BE2C (cell line): ENCODE measurements at regions not wholly inside any gene's neighbourhood (a gene's known extent, or its start where the extent isn't known, plus 50 kb on each side); places are given as distances from the start of the nearest gene placed in this dataset.

Experiments
- DNase-seq: peaks from one replicate; pipeline ENCODE4 v3.0.0-alpha.2; 2020
- H3K27me3 ChIP-seq: fragments of 250-450 bp; sonication (Bioruptor Pico); 2 replicates; pipeline ENCODE4 v1.5.1; 2020; ENCODE audit warnings: mild to moderate bottlenecking
- H3K36me3 ChIP-seq: fragments of 250-450 bp; sonication (Bioruptor Pico); 2 replicates; pipeline ENCODE4 v1.5.1; 2020; ENCODE audit warnings: mild to moderate bottlenecking
- H3K4me1 ChIP-seq: fragments of 250-450 bp; sonication (Bioruptor Pico); 2 replicates; pipeline ENCODE4 v1.5.1; 2020
- H3K4me3 ChIP-seq: 2 replicates; pipeline ENCODE4 v1.5.1; 2011; ENCODE audit warnings: low read depth, low read length
- H3K9me3 ChIP-seq: fragments of 250-450 bp; sonication (Bioruptor Pico); 2 replicates; pipeline ENCODE4 v1.5.1; 2020
- TF ChIP-seq, protein P1 (sequence below): IDR thresholded peaks from 2 replicates; pipeline ENCODE4 v1.5.1; 2012; ENCODE audit warnings: mild to moderate bottlenecking, low read depth, low read length

DNA sequence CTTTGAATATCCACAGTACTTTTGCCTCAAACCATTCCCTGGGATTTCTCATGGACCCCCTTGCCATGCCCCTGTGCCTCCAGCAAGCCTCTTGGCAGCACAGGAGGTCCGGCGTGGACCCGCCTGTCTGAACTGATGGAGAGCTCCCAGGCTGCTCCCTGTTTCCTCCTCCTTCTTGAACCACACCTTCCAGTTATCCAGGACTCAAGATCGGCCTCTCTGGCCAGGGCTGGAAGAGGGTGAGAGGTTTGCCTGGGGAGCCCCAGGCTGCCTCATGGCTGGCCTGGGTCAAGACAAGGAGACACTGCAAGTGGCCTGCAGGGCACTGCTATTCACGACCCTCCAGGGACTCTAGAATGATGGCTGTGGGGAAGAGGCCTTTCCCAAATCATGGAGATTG lies 93.6 kb upstream of the WASF3 start:
- no peaks in the 10 kb centered on the region for H3K36me3 ChIP-seq
- peaks cover 3% of the 10 kb centered on the region for H3K4me1 ChIP-seq
- H3K27me3 ChIP-seq, result no peaks in the 10 kb centered on the region
- DNase-seq, result no peak
- TF ChIP-seq, protein P1, sequence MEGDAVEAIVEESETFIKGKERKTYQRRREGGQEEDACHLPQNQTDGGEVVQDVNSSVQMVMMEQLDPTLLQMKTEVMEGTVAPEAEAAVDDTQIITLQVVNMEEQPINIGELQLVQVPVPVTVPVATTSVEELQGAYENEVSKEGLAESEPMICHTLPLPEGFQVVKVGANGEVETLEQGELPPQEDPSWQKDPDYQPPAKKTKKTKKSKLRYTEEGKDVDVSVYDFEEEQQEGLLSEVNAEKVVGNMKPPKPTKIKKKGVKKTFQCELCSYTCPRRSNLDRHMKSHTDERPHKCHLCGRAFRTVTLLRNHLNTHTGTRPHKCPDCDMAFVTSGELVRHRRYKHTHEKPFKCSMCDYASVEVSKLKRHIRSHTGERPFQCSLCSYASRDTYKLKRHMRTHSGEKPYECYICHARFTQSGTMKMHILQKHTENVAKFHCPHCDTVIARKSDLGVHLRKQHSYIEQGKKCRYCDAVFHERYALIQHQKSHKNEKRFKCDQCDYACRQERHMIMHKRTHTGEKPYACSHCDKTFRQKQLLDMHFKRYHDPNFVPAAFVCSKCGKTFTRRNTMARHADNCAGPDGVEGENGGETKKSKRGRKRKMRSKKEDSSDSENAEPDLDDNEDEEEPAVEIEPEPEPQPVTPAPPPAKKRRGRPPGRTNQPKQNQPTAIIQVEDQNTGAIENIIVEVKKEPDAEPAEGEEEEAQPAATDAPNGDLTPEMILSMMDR, result no peak
- H3K9me3 ChIP-seq, result no peaks in the 10 kb centered on the region
- no peak overlapping the region for H3K4me3 ChIP-seq

DNA sequence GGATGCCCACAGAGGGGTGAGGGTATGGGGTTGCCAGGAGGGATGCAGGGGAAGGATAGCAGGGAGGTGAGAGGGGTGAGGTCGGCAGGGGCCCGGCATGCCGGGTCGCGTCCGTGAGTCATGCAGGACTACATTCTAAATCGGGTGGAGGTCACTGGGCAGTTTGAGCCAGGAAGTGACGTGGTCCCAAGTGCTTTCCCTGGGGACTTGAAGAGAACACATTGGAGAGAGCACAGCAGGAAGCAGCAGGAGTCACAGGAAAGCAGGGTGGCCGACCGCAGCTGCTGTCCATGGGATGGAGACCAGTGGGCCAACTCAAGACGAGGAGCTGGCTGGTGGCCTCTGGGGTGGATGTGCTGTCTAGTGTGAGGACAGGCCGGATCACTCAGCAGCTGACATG lies 92.0 kb upstream of the WASF3 start:
- DNase-seq, result no peak
- TF ChIP-seq, protein P1, result no peak

DNA sequence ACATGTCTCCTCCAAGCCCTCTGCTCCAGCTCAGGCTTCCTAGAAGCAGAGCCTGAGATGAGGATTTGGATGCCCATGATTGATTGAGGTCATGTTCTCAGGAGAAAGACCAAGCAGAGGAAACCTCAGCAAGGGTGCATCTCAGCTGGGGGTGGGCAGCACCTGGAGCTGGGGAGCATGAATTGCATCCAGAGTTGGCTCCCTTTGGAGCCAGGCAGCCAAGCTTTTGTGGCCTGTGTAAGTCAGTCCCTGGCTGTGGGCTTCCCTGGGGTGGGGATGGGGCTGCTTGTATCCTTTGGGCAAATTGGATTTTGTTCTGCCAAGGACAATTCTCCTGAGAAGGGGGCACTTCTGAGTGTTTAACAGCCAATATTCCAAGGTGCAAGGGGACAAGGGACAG lies 91.5 kb upstream of the WASF3 start:
- DNase-seq, result no peak
- Histone ChIP-seq H3K4me1 (no peaks in the 10 kb centered on the region), H3K36me3 (no peaks in the 10 kb centered on the region), H3K4me3 (no peak overlapping the region), H3K9me3 (no peaks in the 10 kb centered on the region), H3K27me3 (no peaks in the 10 kb centered on the region)
- TF ChIP-seq, protein P1, result no peak

More for the DNA sequence above, 92.0 kb upstream of the WASF3 start:
- no peak overlapping the region for H3K4me3 ChIP-seq
- no peaks in the 10 kb centered on the region for H3K36me3 ChIP-seq
- H3K27me3 ChIP-seq, result no peaks in the 10 kb centered on the region
- no peaks in the 10 kb centered on the region for H3K4me1 ChIP-seq
- no peaks in the 10 kb centered on the region for H3K9me3 ChIP-seq

DNA sequence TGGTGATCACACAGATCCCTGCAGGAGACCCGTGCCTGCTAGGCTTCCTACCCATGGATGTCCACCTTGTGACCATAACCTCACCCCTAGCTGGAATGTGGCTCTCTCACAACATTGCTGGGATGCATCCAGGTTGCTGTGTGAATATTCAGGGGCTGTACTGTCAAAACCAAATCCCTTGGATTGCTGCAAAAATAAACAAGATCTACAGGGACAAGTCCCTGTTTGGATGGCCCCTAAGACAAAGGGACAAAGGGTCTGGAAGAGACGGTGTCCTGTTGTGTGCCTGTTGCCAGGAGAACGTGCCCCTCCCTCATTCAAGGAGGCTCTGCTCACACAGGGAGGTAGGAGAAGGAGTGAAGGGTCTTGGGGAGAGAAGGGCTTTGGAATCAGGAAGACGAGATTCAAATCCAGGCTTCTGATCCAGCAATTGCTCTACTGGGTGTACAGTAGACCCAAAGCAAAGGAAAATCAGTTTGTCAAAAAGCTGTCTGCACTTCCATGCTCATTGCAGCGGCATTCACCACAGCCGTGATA lies 89.2 kb upstream of the WASF3 start:
- H3K4me3 ChIP-seq, result no peak overlapping the region
- H3K36me3 ChIP-seq, result no peaks in the 10 kb centered on the region
- H3K27me3 ChIP-seq, result no peaks in the 10 kb centered on the region
- H3K4me1 ChIP-seq, result no peaks in the 10 kb centered on the region
- DNase-seq, result no peak
- TF ChIP-seq, protein P1, result no peak
- no peaks in the 10 kb centered on the region for H3K9me3 ChIP-seq

DNA sequence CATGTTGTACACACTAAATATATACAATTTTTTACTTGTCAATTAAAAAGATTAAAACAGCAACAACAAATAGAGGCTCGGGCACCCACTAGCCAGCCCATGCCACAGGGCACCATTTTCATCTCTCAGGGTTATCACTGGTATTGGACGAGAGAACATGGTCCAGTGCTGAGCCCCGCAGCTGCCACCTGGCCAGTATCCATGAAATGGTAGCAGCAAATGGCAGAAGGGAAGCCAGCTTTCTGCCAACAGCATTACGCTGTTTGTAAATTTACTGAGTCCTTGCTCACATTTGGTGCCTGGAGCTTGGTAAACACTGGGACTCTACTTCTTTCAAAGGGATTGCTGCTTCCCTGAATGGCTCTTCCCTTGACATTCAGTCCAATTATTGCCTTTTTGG lies 87.9 kb upstream of the WASF3 start:
- Histone ChIP-seq H3K36me3 (no peaks in the 10 kb centered on the region), H3K9me3 (no peaks in the 10 kb centered on the region), H3K4me1 (no peaks in the 10 kb centered on the region), H3K4me3 (no peak overlapping the region), H3K27me3 (no peaks in the 10 kb centered on the region)
- TF ChIP-seq, protein P1, result no peak
- no peak for DNase-seq

DNA sequence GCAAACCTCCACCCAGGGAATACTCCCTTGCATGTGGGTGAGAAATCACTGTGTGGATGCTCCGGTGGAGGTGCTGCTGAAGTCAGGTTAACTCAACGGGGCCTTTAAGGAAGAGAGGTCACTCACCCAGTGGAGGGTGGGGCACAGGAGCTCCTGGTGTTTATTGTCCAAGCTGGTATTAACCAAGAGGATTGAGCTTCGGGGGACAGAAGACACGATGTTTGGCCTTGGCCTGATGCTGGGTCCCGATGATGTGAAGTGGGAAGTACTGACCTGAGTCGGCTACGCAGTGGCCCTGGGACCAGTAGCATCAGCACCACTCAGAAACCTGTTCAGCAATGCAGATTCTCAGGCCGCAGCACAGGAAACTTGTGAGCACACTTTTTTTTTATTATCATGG lies 85.7 kb upstream of the WASF3 start:
- TF ChIP-seq, protein P1, result no peak
- no peak for DNase-seq
- H3K4me1 ChIP-seq, result no peaks in the 10 kb centered on the region
- no peak overlapping the region for H3K4me3 ChIP-seq
- H3K36me3 ChIP-seq, result no peaks in the 10 kb centered on the region
- no peaks in the 10 kb centered on the region for H3K27me3 ChIP-seq
- no peaks in the 10 kb centered on the region for H3K9me3 ChIP-seq
